Sigmoid colon (tissue), 3 donors: ENCODE measurements at regions not wholly inside any gene's neighbourhood (a gene's known extent, or its start where the extent isn't known, plus 50 kb on each side); places are given as distances from the start of the nearest gene placed in this dataset.

Source experiments
- small RNA-seq, 3 donors: library from RNA; depleted of rRNA; stranded (forward); fragments of <200 nt; gene quantifications; one replicate each; pipeline ENCODE3, GENCODE V24; 2016

Small RNAs in the stretch of these regions (small RNA-seq; reads per million reads assigned to genes)
- 0 reads per million in 3 donors for gene AC021006.3
- gene AC109810.1, result 0 reads per million in 3 donors
